ENCODE measurements at regions not wholly inside any gene's neighbourhood (a gene's known extent, or its start where the extent isn't known, plus 50 kb on each side); places are given as distances from the start of the nearest gene placed in this dataset.

DNA sequence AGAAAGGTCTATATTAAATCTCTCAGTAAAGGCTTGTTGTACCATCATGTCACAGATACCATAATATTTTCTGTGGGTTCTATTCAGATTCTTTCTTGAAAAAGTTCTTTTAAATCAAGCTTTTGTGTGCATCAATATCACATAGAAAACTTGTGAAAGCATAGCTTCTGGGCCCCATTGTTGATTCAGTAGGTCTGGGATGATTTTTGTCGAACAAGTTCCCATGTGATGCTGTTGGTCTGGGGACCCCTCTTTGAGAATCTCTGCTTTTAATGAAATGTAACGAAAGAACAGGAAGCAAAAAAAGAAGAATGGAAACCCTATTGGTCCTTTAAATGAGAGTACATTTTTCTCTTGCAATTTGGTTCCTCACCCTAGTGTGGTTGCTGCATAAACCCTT, 597.7 kb upstream of the CITED2 start:
- no peak for TF ChIP-seq POLR2A (IDR thresholded peaks at IDR 0.05)
- TF ChIP-seq, protein P1, sequence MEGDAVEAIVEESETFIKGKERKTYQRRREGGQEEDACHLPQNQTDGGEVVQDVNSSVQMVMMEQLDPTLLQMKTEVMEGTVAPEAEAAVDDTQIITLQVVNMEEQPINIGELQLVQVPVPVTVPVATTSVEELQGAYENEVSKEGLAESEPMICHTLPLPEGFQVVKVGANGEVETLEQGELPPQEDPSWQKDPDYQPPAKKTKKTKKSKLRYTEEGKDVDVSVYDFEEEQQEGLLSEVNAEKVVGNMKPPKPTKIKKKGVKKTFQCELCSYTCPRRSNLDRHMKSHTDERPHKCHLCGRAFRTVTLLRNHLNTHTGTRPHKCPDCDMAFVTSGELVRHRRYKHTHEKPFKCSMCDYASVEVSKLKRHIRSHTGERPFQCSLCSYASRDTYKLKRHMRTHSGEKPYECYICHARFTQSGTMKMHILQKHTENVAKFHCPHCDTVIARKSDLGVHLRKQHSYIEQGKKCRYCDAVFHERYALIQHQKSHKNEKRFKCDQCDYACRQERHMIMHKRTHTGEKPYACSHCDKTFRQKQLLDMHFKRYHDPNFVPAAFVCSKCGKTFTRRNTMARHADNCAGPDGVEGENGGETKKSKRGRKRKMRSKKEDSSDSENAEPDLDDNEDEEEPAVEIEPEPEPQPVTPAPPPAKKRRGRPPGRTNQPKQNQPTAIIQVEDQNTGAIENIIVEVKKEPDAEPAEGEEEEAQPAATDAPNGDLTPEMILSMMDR (IDR thresholded peaks at IDR 0.05) = no peak
- no peak for TF ChIP-seq EP300 (IDR thresholded peaks at IDR 0.05)
- TF ChIP-seq POLR2AphosphoS5 (IDR thresholded peaks at IDR 0.05) = no peak
